Activated T-cell treated with anti-CD3 and anti-CD28 coated beads, Interleukin-2, amount 50 U/mL, for 72 hours (primary cell): ENCODE measurements at regions not wholly inside any gene's neighbourhood (a gene's known extent, or its start where the extent isn't known, plus 50 kb on each side); places are given as distances from the start of the nearest gene placed in this dataset.

ENCODE experiments used
- ATAC-seq, 2 donors: fragments of 150-1000 bp; cut with Tn5 transposase; replicated peaks in 1 of 2; 2 replicates each; pipeline ENCODE4 v1.10.0; 2021; ENCODE audit warnings: moderate library complexity in 2 of 2, mild to moderate bottlenecking in 1 of 2
- DNase-seq, 2 donors: peaks; one replicate each; pipeline ENCODE4 v3.0.0; 2021 to 2022; ENCODE audit warnings: mixed read lengths in 1 of 2
- H3K27ac Mint-ChIP-seq: one replicate; pipeline ENCODE4 v1.8.0; 2022; ENCODE audit warnings: mild to moderate bottlenecking, moderate library complexity, mixed read lengths
- H3K27me3 Mint-ChIP-seq: one replicate; pipeline ENCODE4 v1.8.0; 2022; ENCODE audit warnings: low read depth, mixed read lengths
- H3K36me3 Mint-ChIP-seq, 2 donors: one replicate each; pipeline ENCODE4 v1.8.0; 2022; ENCODE audit warnings: mixed read lengths in 2 of 2, mild to moderate bottlenecking in 1 of 2; ENCODE audit not compliant: insufficient read depth in 2 of 2
- H3K4me1 Mint-ChIP-seq: one replicate; pipeline ENCODE4 v1.8.0; 2022; ENCODE audit warnings: low read depth, mixed read lengths
- H3K4me3 Mint-ChIP-seq, 2 donors: one replicate each; pipeline ENCODE4 v1.8.0; 2022; ENCODE audit warnings: mild to moderate bottlenecking in 2 of 2, mixed read lengths in 2 of 2, moderate library complexity in 2 of 2
- H3K9me3 Mint-ChIP-seq, 2 donors: one replicate each; pipeline ENCODE4 v1.8.0; 2022; ENCODE audit warnings: mixed read lengths in 2 of 2

DNA sequence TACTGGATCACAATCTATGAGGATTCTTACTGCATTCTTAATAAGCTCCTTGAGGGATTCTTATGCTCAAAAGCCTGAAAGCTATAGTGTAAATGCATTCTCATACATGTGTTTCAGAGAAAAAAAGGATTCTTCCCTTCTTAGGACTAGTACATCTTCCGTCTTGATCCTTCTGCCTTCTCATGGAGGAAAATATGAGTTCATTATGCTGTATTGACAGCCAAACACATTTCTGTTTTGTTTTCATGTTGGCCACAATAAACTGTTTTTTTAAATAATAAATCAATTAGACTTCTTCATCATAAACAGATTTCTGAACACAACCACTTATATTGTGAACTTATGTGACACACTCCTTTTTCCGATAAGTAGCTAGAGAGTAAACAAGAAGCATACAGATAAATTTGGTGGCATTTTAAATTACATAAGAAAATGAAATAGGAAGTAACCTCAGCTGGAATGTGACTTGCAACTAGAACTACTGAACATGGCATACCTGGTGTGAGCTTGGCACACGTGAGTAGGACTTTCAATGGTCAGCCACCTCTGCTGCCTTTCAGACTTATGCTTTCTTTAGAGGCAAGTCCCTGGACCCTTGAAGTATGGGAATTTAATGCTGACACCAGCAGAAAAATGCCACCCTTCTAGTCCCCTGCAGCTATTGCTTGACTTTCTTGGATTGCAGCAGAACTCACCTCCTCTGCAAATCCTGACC lies 350.4 kb downstream of the BCKDHB start:
- no peaks in the 10 kb centered on the region for H3K27me3 Mint-ChIP-seq
- H3K27ac Mint-ChIP-seq: no peak overlapping the region
- H3K9me3 Mint-ChIP-seq: peaks cover 1 to 3% of the 10 kb centered on the region in 2 donors

DNA sequence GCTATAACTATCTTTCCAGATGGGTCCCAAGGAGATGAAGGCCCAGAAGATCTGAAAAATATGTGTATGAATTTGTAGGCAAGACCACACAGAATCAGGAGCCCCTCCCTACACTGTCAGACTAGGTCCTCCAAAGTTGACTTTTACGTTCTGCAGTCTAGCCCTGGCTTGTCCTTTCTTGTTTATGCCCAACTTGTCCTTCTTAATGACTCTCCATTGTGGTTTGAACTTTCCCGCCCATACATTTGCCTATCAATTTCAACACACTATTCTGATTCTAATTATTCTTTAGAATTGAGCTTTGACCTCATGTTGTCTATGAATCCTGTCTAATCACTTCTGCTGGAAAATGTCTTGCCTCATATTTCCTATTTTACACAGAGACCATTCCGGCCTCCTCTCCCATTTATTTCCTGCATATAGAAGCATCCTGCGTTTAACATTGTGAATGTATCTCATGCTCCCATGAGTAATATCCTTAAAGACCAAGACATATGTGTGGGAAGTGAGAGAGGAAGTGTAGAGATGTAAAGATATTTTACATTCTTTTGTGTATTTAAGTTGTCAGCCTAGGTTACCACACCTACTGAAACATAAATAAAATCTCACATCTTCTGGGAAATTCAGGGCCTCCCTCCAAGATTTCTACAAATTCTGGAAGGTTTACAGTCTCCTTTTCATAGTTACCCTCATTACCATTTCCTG lies 348.3 kb downstream of the BCKDHB start:
- peak overlapping the region in 1 of 2 donors; percentile 53 for H3K4me3 Mint-ChIP-seq
- H3K27me3 Mint-ChIP-seq: no peaks in the 10 kb centered on the region
- DNase-seq (no peak), ATAC-seq (no peak)
- H3K9me3 Mint-ChIP-seq: peaks cover 0 to 1% of the 10 kb centered on the region in 2 donors
- H3K4me1 Mint-ChIP-seq: peaks cover 17% of the 10 kb centered on the region
- no peaks in the 10 kb centered on the region for H3K36me3 Mint-ChIP-seq
- peak overlapping the region; percentile 13 for H3K27ac Mint-ChIP-seq

More for the DNA sequence above, 350.4 kb downstream of the BCKDHB start:
- Mint-ChIP-seq H3K4me3 (no peak overlapping the region), H3K4me1 (peaks cover 17% of the 10 kb centered on the region), H3K36me3 (no peaks in the 10 kb centered on the region)
- ATAC-seq (no peak), DNase-seq (no peak)

DNA sequence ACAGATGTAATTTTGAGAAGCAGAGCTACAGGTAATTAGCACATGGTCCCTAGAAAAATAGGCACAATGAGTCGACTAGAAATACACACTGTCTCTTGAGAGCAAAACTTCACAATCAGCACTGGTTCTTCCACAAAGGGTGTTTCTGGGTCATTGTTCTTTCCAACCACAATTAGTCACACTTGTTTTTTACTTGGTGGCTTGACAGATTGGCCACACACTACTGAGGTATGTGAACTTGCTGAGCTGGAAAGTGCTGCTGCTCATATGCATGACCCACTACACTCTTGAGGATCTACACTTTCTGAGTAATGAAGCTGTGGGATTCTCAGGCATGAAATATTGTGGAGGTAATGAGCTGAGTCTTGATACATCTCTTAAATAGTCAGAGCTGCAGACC lies 347.7 kb downstream of the BCKDHB start:
- H3K27me3 Mint-ChIP-seq: no peaks in the 10 kb centered on the region
- H3K4me1 Mint-ChIP-seq: peaks cover 17% of the 10 kb centered on the region
- H3K9me3 Mint-ChIP-seq: peaks cover 0 to 1% of the 10 kb centered on the region in 2 donors
- peak; percentile 96 to 97 for ATAC-seq
- H3K27ac Mint-ChIP-seq: no peak overlapping the region
- peak; percentile 9 to 22 for DNase-seq
- no peak overlapping the region for H3K4me3 Mint-ChIP-seq
- H3K36me3 Mint-ChIP-seq: no peaks in the 10 kb centered on the region

DNA sequence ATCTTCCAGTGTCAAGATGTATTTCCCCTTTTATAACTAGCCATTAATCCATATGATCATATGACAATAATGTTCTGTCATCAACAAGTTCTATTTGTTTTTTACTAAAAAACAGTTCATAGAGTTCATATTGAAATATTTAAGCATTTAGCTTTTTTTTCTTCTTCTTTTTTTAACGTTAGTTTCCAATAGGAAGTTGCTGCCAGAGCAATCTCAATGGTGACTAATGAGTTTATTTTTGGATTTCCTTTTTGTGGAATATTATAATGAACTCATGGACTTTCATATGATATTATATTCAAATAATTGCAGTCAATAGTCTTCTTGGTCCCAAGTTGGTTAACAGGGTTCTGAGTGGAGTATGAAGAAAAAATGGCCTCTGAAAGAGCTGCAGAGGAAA lies 343.3 kb downstream of the BCKDHB start:
- ATAC-seq (no peak), DNase-seq (no peak)
- Mint-ChIP-seq H3K27me3 (no peaks in the 10 kb centered on the region), H3K4me3 (no peak overlapping the region), H3K4me1 (peaks cover 11% of the 10 kb centered on the region), H3K36me3 (no peaks in the 10 kb centered on the region), H3K27ac (no peak overlapping the region), H3K9me3 (peaks cover 2% of the 10 kb centered on the region in 2 donors)

DNA sequence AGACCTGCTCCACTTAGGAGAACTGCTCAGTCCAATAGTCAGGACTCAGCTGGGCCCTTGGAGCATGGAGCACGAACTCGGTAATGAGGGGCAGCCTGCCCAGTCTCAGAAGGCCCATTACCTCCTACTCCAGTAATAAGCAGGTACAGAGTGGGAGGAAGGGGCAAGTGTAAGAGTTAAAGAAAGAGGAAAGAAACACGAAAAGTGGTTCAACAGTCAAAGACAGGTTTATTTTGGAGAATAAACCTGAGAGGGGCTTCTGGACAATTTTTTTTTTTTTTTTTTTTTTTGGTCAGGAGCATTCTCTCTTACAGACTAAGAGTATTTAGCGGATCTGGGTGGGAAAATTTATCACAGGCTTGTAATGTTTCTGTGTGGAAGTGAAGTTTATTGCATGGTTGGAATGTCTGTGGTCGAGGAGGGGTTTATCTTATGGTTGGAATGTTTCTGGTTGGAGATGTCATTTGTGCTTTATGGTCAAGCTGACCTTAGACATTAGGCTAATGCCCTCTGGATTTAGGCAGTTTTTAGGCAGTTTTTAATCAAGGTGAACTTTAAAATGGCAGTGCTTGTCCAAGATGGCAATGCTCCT lies 340.1 kb downstream of the BCKDHB start:
- peaks cover 2% of the 10 kb centered on the region in 2 donors for H3K9me3 Mint-ChIP-seq
- no peak overlapping the region for H3K4me3 Mint-ChIP-seq
- H3K27ac Mint-ChIP-seq: no peak overlapping the region
- H3K4me1 Mint-ChIP-seq: no peaks in the 10 kb centered on the region
- DNase-seq (no peak), ATAC-seq (no peak)
- H3K27me3 Mint-ChIP-seq: no peaks in the 10 kb centered on the region
- H3K36me3 Mint-ChIP-seq: no peaks in the 10 kb centered on the region

DNA sequence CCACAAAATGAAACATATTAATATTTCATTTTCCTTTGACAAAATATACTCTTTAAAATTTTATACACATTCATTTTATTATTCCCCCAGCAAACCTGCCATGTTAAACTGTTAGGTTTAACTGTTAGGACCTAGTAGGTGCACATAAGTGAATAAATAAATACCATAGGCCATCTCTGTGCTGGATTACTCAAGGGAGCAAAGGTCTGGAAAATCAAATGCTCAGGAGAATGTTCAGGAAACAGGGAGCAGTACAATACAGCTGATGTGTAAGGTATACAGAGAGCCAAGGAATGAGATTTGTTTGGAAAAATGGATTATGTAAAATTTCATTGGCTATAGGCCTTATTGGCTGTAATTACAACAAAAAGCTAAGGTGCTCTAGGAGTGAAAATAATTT lies 339.3 kb downstream of the BCKDHB start:
- Mint-ChIP-seq H3K36me3 (no peaks in the 10 kb centered on the region), H3K4me1 (no peaks in the 10 kb centered on the region), H3K27ac (no peak overlapping the region), H3K27me3 (no peaks in the 10 kb centered on the region), H3K4me3 (no peak overlapping the region), H3K9me3 (peaks cover 2% of the 10 kb centered on the region in 2 donors)
- no peak for DNase-seq
- ATAC-seq: no peak

DNA sequence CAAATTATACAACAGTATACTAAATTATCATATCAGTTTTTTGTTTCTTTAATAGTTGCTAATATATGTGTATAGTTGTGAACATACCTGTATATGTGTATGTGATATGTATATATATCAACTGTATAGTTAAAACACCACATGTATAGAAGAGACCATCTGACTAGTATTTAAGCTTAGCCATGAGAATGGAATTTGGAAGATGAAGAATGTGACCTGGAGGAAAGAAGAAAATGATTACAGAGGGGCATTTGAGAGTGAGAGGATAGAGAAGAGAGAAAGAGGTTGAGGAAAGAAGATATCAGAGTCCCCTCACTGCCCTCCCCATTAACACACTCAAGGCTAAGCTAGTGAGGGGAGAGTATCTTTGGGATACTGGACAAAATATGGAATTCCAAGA lies 335.9 kb downstream of the BCKDHB start:
- peaks cover 2% of the 10 kb centered on the region in 2 donors for H3K9me3 Mint-ChIP-seq
- no peak for ATAC-seq
- DNase-seq: no peak

DNA sequence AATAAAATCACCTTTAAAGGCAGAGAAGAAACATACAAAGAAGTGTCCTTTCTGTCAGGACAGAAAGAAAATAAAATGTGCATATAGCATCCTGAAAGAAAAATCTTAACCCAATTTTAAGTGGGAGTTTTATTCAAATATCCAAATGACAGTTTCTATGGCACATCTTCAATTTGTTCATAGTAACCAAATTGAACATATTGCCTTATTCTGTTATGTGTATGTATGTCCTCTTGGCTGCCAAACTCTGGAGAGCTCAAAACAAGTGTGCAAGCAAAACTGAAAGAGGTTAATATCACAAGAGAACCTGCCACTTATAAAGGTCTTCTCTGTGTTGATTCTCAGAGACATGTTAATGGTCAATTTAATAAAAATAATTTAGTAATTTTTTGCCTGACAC lies 334.7 kb downstream of the BCKDHB start:
- Mint-ChIP-seq H3K4me1 (no peaks in the 10 kb centered on the region), H3K27ac (no peak overlapping the region), H3K36me3 (peaks cover 0 to 1% of the 10 kb centered on the region in 2 donors), H3K4me3 (no peak overlapping the region), H3K27me3 (no peaks in the 10 kb centered on the region), H3K9me3 (no peaks in the 10 kb centered on the region)
- ATAC-seq (no peak), DNase-seq (no peak)

More for the DNA sequence above, 335.9 kb downstream of the BCKDHB start:
- H3K4me1 Mint-ChIP-seq: no peaks in the 10 kb centered on the region
- H3K4me3 Mint-ChIP-seq: no peak overlapping the region
- H3K27ac Mint-ChIP-seq: no peak overlapping the region
- no peaks in the 10 kb centered on the region for H3K27me3 Mint-ChIP-seq
- H3K36me3 Mint-ChIP-seq: no peaks in the 10 kb centered on the region

DNA sequence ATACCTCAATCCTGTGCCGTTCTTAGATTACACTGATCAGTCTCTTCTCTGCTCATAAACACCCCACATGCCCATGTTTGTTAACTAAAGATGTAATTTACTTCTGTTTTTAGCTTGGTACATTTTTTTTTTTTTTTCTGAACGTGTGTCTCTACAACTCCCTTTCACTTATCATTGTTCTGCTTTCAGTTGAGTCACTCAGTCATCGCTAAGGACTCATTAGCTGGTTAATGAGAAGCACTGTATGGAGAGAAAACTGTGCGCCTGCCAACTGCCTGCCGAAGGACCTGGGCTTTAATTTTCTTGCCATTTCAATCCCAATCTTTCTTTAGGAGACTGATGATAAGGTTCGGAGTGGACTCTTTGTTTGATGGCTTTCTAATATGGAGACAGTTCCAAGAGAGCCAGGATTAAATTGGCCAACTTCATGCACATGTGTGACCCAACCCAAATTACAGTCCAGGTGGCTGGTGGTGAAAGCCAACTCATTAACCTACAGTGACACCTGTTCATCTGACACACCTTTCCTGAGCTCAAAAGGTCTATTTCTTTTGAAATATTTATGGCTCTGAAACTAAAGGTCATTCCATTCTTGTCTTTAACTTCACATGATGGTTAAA lies 334.1 kb downstream of the BCKDHB start:
- DNase-seq (no peak), ATAC-seq (no peak)
- Mint-ChIP-seq H3K27me3 (no peaks in the 10 kb centered on the region), H3K4me3 (no peak overlapping the region), H3K4me1 (no peaks in the 10 kb centered on the region), H3K9me3 (no peaks in the 10 kb centered on the region), H3K27ac (no peak overlapping the region), H3K36me3 (peaks cover 0 to 1% of the 10 kb centered on the region in 2 donors)

DNA sequence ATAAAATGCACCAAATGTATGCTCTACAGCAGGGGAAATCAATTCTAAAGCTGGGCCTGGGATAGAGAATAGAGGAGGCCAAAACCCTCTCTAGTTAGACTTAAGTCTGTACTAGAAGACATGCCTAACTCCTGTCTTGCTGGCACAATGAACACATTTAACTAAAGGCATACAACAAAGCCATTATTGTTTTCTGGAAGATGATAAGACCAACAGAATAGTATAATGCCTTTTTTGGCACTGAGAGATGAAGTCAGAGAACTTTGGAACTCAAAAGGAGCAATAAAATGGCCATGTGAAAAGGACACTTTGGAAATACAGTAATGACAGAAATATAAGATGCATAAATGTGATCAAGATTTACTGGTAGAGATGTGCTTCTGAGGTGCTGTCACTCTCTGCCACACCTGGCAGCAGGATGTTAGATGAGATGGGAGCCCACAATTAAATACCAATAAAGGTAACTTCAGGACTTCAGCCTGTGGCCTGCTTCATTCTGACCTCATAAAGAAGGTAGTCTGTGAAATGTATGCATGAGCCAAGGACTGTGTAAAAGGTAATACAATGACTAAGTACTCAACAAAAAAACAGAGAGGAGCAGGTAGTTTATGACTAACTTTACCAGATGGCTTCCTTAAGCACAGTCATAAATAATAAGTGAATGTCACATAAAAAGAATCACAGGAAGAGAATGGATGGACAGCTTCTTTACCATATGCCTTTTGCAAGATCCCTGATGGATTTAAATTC lies 333.4 kb downstream of the BCKDHB start:
- H3K9me3 Mint-ChIP-seq: no peaks in the 10 kb centered on the region
- no peak overlapping the region for H3K4me3 Mint-ChIP-seq
- H3K27ac Mint-ChIP-seq: no peak overlapping the region
- H3K36me3 Mint-ChIP-seq: peaks cover 0 to 1% of the 10 kb centered on the region in 2 donors
- no peaks in the 10 kb centered on the region for H3K4me1 Mint-ChIP-seq
- ATAC-seq: no peak
- DNase-seq: no peak
- H3K27me3 Mint-ChIP-seq: no peaks in the 10 kb centered on the region

DNA sequence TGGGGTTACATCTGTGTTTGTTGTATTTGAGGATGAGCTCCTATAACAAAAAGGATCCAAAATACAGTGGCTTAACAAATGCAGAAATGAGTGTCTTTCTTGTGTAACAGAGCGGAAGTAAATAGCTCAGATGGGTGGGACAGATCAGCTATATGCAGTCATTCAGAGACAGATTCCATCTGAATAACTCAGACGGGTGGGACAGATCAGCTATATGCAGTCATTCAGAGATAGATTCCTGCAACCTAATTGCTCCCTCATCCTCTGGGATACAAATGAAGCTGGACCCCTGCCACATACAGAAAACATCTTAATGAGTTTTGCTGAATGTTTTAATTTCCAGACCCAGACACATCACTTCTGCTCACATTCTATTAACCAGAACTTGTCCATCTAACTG lies 332.3 kb downstream of the BCKDHB start:
- DNase-seq (no peak), ATAC-seq (no peak)
- H3K27me3 Mint-ChIP-seq: no peaks in the 10 kb centered on the region
- H3K4me3 Mint-ChIP-seq: no peak overlapping the region
- H3K27ac Mint-ChIP-seq: no peak overlapping the region
- peaks cover 0 to 1% of the 10 kb centered on the region in 2 donors for H3K36me3 Mint-ChIP-seq
- no peaks in the 10 kb centered on the region for H3K9me3 Mint-ChIP-seq
- no peaks in the 10 kb centered on the region for H3K4me1 Mint-ChIP-seq

DNA sequence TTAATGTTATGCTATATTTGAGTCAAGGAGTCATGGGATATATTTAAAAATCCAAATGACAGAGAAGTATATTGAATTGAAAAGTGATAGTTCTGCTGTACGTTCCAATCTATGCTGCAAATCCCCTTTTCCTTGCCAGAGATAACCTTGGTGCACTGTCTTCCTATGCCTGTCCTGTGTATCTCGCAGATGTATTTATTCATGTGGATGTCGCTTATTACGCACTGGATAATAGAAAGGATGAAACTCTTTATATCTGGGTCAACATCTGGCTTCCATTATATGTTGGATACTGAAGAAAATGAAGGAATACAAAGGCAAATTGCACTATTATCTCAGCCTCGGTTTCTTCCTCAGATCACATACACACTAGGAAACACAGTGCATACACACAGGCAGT lies 331.3 kb downstream of the BCKDHB start:
- no peak overlapping the region for H3K4me3 Mint-ChIP-seq
- DNase-seq (no peak), ATAC-seq (no peak)
- H3K27me3 Mint-ChIP-seq: no peaks in the 10 kb centered on the region
- H3K27ac Mint-ChIP-seq: no peak overlapping the region
- no peaks in the 10 kb centered on the region for H3K4me1 Mint-ChIP-seq
- H3K36me3 Mint-ChIP-seq: peaks cover 0 to 1% of the 10 kb centered on the region in 2 donors
- no peaks in the 10 kb centered on the region for H3K9me3 Mint-ChIP-seq
